ENCODE measurements at regions not wholly inside any gene's neighbourhood (a gene's known extent, or its start where the extent isn't known, plus 50 kb on each side); places are given as distances from the start of the nearest gene placed in this dataset.
"Not testable (repeated sequence)": the region's sequence is repeated elsewhere in the genome, so short reads cannot be mapped to it uniquely, and the experiment has no call there.

GRCh38 chr1:31489575-31489974, 76.6 kb downstream of the SERINC2 start:
- TF ChIP-seq CTCF, POLR2A (IDR thresholded peaks at IDR 0.05): not testable (repeated sequence)
